Upper lobe of right lung (tissue), 1 donor: ENCODE measurements at regions not wholly inside any gene's neighbourhood (a gene's known extent, or its start where the extent isn't known, plus 50 kb on each side); places are given as distances from the start of the nearest gene placed in this dataset.
A peak's percentile ranks its signal among the peaks of the same experiment; 100 is the strongest.
"Not testable (repeated sequence)": the region's sequence is repeated elsewhere in the genome, so short reads cannot be mapped to it uniquely, and the experiment has no call there.

Experiments
- ATAC-seq: fragments of 200-7000 bp; cut with Tn5 transposase; one replicate; pipeline ENCODE4 v1.9.1; 2020; ENCODE audit warnings: mild to moderate bottlenecking, moderate library complexity
- DNase-seq: peaks from one replicate; pipeline ENCODE4 v3.0.0-alpha.2; 2020
- H3K27ac ChIP-seq: fragments of 200-600 bp; one replicate; pipeline ENCODE4 v1.8.0; 2022
- H3K27me3 ChIP-seq: fragments of 200-600 bp; one replicate; pipeline ENCODE4 v1.8.0; 2022; ENCODE audit warnings: mild to moderate bottlenecking
- H3K36me3 ChIP-seq: fragments of 200-600 bp; one replicate; pipeline ENCODE4 v1.8.0; 2022
- H3K4me1 ChIP-seq: fragments of 200-600 bp; one replicate; pipeline ENCODE4 v1.8.0; 2022
- H3K4me3 ChIP-seq: fragments of 200-600 bp; one replicate; pipeline ENCODE4 v1.8.0; 2022; ENCODE audit warnings: mild to moderate bottlenecking
- H3K9me3 ChIP-seq: fragments of 200-600 bp; one replicate; pipeline ENCODE4 v1.8.0; 2022
- CTCF ChIP-seq: fragments of 200-600 bp; IDR thresholded peaks from one replicate; pipeline ENCODE4 v1.8.0; 2022; ENCODE audit warnings: antibody characterized with exemption
- intact Hi-C: fragments of 100-400 bp; cut with DNase I; formaldehyde crosslinking; loops from one replicate; pipeline ENCODE4 v1.11.0; 2022
- donor health status: DM: no; HTN: yes; CAD: no; lungs with severe emphysema.

- DNase-seq, result no peak
- no peaks in the 10 kb centered on the region for H3K4me1 ChIP-seq
- H3K27me3 ChIP-seq, result no peaks in the 10 kb centered on the region
- TF ChIP-seq CTCF, result no peak
- H3K4me3 ChIP-seq, result no peak overlapping the region
- no peak for ATAC-seq
- peaks cover 9% of the 10 kb centered on the region for H3K9me3 ChIP-seq
- no peak overlapping the region for H3K27ac ChIP-seq
- H3K36me3 ChIP-seq, result no peaks in the 10 kb centered on the region
- intact Hi-C loops, result no loop called here
These were observed 190.3 kb downstream of the BANP start for GRCh38 chr16:88141580-88141979.

- DNase-seq, H3K27me3 ChIP-seq, H3K9me3 ChIP-seq, H3K4me1 ChIP-seq, H3K4me3 ChIP-seq, ATAC-seq, H3K36me3 ChIP-seq, intact Hi-C loops, H3K27ac ChIP-seq: not testable (repeated sequence)
These were observed 191.1 kb downstream of the BANP start for GRCh38 chr16:88142056-88142935.

- DNase-seq, H3K36me3 ChIP-seq: not testable (repeated sequence)
- peak; percentile 3 for ATAC-seq
These were observed 192.1 kb downstream of the BANP start for GRCh38 chr16:88143122-88144027.

GRCh38 chr16:88144028-88144511 lies 192.8 kb downstream of the BANP start:
- no peak overlapping the region for H3K4me3 ChIP-seq
- H3K27ac ChIP-seq, result no peak overlapping the region
- intact Hi-C loops, result no loop called here
- DNase-seq (no peak), ATAC-seq (peak; percentile 9)
- no peaks in the 10 kb centered on the region for H3K4me1 ChIP-seq
- peaks cover under 1% of the 10 kb centered on the region for H3K9me3 ChIP-seq
- H3K36me3 ChIP-seq, result no peaks in the 10 kb centered on the region
- no peak for TF ChIP-seq CTCF
- no peaks in the 10 kb centered on the region for H3K27me3 ChIP-seq

More at GRCh38 chr16:88143122-88144027, 192.1 kb downstream of the BANP start:
- H3K27ac ChIP-seq, H3K4me1 ChIP-seq, H3K27me3 ChIP-seq, intact Hi-C loops, H3K9me3 ChIP-seq, H3K4me3 ChIP-seq: not testable (repeated sequence)

- H3K27ac ChIP-seq, H3K4me1 ChIP-seq, ATAC-seq, H3K4me3 ChIP-seq, H3K9me3 ChIP-seq, intact Hi-C loops, H3K36me3 ChIP-seq, DNase-seq, H3K27me3 ChIP-seq: not testable (repeated sequence)
These were observed 194.1 kb downstream of the BANP start for GRCh38 chr16:88145376-88145775.

GRCh38 chr16:88145824-88146405 lies 194.7 kb downstream of the BANP start:
- ATAC-seq, H3K27me3 ChIP-seq, H3K4me3 ChIP-seq, H3K36me3 ChIP-seq, H3K9me3 ChIP-seq, H3K27ac ChIP-seq, H3K4me1 ChIP-seq, DNase-seq, intact Hi-C loops: not testable (repeated sequence)

GRCh38 chr16:88148078-88148477 lies 196.8 kb downstream of the BANP start:
- H3K4me1 ChIP-seq, ATAC-seq, H3K9me3 ChIP-seq, H3K36me3 ChIP-seq, intact Hi-C loops, H3K27me3 ChIP-seq, H3K27ac ChIP-seq, H3K4me3 ChIP-seq: not testable (repeated sequence)
- DNase-seq, result peak; percentile 57

GRCh38 chr16:88148682-88149081 lies 197.4 kb downstream of the BANP start:
- H3K4me1 ChIP-seq, ATAC-seq, H3K27me3 ChIP-seq, H3K27ac ChIP-seq, intact Hi-C loops, H3K4me3 ChIP-seq, H3K36me3 ChIP-seq, H3K9me3 ChIP-seq: not testable (repeated sequence)
- peak; percentile 54 for DNase-seq

GRCh38 chr16:88149158-88149603 lies 197.9 kb downstream of the BANP start:
- peak; percentile 48 for DNase-seq
- H3K9me3 ChIP-seq, H3K27ac ChIP-seq, H3K4me3 ChIP-seq, H3K4me1 ChIP-seq, intact Hi-C loops, ATAC-seq, H3K36me3 ChIP-seq, H3K27me3 ChIP-seq: not testable (repeated sequence)

- H3K4me1 ChIP-seq, H3K27ac ChIP-seq, H3K4me3 ChIP-seq, intact Hi-C loops, DNase-seq, H3K9me3 ChIP-seq, ATAC-seq, H3K27me3 ChIP-seq, H3K36me3 ChIP-seq: not testable (repeated sequence)
These were observed 198.4 kb downstream of the BANP start for GRCh38 chr16:88149663-88150062.

- ATAC-seq, H3K4me1 ChIP-seq, intact Hi-C loops, H3K36me3 ChIP-seq, H3K4me3 ChIP-seq, H3K27ac ChIP-seq, H3K9me3 ChIP-seq, H3K27me3 ChIP-seq: not testable (repeated sequence)
- peak; percentile 36 for DNase-seq
These were observed 199.4 kb downstream of the BANP start for GRCh38 chr16:88150456-88151128.
